ENCODE measurements at regions not wholly inside any gene's neighbourhood (a gene's known extent, or its start where the extent isn't known, plus 50 kb on each side); places are given as distances from the start of the nearest gene placed in this dataset.
"Not testable (repeated sequence)": the region's sequence is repeated elsewhere in the genome, so short reads cannot be mapped to it uniquely, and the experiment has no call there.

DNA sequence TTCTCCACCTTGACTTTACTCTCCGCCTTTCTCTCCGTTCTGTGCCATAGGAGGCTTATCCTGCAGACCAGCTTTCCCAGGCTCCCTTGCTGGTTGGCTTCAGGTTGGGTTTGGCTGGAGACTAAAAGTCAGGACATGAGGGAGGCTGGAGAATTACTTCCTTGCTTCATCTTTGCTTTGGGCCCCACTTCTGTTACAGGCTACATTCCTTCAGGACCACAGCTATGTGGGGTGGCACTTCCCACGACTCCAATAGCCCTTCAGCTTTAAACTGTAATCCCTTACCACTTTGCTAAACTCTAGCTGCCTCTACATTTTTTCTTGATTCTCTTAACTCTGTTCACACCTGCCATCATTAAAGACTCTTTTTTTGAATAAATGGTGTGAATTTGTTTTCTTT, 186.7 kb upstream of the NR4A3 start:
- no peak for DNase-seq

DNA sequence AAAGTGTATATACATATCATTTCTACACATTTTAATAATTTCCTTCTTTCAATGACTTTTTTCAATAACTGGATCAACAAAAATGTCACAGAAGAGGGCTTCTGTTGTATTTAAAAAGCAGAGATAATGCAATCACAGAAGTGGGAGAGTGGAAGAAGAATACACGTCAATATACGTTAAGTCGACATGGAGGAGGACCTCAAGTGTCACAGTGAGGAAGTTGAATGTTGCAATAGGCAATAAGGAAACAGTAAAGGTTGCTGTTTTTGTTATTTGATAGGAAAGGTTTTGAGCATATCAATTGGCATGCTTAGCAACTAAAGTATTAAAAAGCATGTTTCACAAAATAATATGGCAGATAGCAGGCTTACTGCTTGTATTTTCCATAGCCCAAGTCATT, 184.0 kb upstream of the NR4A3 start:
- DNase-seq, result no peak

- no peak for DNase-seq
These were observed 182.7 kb upstream of the NR4A3 start for GRCh38 chr9:99638971-99639370.

GRCh38 chr9:99647604-99648003, 174.1 kb upstream of the NR4A3 start:
- no peak for DNase-seq

DNA sequence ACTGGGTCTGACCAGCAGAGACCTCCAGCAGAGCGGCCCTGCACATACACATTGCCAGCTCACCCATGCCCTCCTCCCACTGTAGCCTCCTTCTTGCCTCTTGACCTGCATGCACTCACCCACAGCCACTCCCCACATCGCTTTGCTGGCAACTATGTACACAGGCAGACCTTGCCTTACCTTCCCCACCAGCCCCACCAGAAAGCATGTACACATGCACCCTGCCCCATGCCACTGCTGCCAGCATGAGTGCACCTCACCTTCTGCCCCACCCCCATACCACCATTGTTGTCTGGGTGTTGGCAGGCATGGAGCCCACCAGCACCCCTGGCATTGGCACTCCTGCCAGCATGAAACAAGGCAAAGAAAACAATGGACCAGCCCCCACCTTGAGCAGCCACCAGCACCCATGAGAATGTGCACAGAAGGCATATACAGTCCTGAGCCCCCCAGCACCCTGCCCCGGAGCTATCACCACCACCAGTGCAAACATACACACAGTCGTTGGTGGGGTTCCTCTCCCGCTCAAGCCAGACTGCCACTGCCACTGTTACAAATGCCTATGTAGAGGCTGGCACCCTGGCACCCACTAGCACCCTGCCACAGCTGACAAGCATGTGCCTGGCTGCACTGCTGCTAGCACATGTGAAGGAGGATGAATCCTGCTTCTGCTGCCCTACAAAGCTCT, 171.4 kb upstream of the NR4A3 start:
- no peak for DNase-seq

GRCh38 chr9:99660191-99660636, 161.5 kb upstream of the NR4A3 start:
- DNase-seq, result no peak

DNA sequence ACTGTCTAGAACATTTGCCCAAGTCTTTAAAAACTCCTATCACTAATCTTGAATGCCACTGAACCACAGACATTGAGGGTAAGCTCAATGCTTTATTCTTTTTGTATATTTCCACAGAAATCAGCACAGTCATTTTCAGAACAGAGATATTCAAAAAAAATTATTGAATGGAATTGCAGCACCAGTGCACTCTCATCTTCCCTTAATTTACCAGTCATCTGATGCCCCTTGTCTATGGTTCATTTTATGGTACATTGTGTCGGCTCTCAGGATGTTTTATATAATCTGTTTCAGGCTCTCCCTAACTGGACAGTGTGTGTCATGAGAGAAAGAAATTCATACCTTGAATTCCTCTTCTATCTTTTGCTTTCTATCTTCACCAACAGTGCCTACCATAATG, 158.4 kb upstream of the NR4A3 start:
- DNase-seq, result no peak

- DNase-seq, result no peak
These were observed 157.8 kb upstream of the NR4A3 start for GRCh38 chr9:99663856-99664255.

DNA sequence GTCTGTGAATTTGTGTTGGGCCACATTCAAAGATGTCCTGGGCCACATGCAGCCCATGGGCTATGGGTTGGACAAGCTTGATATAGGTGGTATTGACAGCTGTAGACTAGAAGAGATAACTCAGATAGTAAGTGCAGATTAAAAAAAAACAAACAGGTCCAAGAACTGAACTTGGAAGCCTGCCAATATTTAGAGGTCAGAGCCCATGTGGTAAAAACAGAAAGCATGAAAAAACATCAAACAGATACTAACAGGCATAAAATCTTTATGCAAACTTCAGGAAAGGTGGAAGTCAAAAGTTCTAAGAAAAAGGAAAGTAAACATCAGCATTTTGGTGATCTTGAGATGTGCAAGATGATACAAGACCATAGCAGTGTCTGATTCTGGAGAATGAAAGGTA, 155.1 kb upstream of the NR4A3 start:
- no peak for DNase-seq

- not testable (repeated sequence) for DNase-seq
These were observed 150.8 kb upstream of the NR4A3 start for GRCh38 chr9:99670886-99671285.

DNA sequence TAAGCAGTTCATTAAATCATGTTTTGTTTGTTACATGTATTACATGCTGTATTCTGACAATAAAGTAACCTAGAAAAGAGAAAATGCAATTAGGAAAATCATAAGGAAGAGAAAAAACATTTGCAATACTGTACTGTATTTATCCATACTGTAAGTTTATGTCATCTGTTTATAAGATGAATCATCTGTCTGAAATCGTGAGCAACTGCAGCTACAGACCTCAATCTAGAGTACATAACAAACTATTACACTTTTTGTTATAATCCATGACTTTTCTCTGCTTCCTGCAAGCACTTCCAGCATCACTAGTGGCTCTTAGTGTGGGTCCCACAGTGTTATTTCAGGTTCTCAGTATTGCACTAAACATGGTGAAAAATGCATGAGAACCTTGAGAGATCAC, 144.4 kb upstream of the NR4A3 start:
- DNase-seq, result no peak

- DNase-seq, result no peak
These were observed 143.1 kb upstream of the NR4A3 start for GRCh38 chr9:99678566-99678965.

GRCh38 chr9:99680191-99680590, 141.5 kb upstream of the NR4A3 start:
- DNase-seq, result no peak

GRCh38 chr9:99681113-99681512, 140.6 kb upstream of the NR4A3 start:
- DNase-seq, result no peak

DNA sequence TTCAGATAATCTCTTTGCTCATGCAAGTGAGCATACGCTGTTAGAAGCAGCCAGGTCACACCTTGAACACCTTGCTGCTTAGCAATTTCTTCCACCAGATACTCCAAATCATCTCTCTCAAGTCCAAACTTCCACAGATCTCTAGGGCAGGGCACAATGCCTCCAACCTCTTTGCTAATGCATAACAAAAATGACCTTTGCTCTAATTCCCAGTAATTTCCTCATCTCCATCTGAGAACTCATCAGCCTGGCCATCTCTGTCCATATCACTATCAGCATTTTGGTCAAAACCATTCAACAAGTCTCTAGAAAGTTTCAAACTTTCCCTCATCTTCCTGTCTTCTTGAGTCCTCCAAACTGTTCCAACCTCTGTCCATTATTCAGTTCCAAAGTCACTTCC, 139.3 kb upstream of the NR4A3 start:
- DNase-seq, result no peak

DNA sequence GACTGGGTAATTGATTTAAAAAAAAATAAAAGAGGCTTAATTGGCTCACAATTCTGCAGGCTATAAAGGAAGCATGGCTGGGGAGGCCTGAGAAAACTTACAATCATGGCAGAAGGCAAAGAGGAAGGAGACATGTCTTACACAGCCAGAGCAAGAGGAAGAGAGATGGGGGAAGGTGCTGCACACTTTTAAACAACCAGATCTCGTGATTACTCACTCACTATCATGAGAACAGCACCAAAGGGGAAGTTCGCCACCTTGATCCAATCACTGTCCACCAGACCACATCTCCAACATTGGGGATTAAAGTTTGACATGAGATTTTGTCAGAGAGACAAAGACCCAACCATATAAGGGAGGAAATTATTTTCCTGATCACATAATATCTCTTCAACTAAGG, 138.8 kb upstream of the NR4A3 start:
- DNase-seq, result no peak

DNA sequence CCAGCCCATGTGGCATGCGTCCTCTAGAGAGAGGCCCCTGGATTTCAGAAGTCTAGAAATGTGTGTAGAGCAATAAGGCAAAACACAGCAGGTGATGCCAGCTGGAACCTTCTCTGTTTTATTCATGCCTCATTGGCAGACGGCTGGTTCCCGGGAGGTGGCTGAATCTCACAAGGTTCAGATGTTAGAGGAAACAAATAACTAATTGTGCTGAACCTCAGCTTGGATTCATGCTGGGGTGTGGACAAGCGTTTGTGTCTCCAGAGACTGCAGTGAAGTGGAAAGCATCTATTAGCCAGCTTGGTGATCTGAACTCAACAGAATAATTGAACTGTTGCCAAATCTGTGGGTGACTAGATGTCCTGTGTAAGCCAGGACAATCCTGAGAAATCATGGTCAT, 131.1 kb upstream of the NR4A3 start:
- DNase-seq, result no peak

DNA sequence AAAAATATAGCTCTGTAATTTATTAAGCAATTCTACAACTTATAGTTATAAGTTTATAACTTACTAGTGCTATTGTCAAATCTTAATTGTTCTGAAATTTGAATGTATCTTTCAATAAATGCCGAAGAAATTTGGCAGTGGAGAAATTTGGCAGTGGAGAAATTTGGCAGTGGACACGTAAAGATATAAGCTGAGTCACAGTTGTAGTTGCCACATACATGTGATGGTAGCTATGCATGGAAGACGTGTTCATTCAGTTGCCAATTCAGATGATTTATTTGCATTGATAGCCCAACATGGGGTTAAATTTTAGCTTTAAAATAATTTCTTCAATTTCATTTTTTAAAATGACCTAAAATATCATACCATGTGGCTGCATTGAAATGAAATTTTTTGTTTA, 127.8 kb upstream of the NR4A3 start:
- no peak for DNase-seq

DNA sequence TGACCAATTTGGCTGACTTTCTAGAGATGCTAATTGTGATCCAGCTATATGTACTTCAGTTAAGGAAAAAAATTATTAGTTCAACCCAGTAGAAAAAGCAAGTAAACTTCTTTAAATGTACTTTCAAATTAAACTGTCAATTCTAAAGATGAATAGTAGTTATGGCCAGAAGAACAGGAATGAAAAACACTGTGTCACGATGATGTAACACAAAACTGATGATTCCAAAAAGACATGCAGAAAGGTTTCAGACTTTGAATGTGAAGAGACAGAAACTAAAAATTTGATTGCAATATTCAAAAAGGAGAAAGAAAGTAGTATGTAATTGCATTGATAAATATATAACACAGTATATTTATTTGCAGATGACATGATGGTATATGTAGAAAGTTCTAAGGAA, 127.3 kb upstream of the NR4A3 start:
- DNase-seq, result no peak

DNA sequence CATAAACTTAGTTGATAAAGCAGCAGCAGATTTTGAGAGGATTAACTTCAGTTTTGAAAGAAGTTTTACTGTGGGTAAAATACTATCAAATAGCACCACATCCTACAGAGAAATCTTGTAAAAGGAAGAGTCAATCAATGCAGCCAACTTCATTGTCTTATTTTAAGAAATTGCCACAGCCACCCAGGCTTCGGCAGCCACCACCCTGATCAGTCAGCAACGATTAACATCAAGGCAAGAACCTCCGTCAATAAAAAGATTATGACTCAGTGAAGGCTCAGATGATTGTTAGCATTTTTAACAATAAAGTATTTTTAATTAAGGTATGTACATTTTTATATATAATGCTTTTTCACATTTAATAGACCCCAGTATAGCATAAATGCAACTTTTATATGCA, 122.3 kb upstream of the NR4A3 start:
- DNase-seq, result no peak

DNA sequence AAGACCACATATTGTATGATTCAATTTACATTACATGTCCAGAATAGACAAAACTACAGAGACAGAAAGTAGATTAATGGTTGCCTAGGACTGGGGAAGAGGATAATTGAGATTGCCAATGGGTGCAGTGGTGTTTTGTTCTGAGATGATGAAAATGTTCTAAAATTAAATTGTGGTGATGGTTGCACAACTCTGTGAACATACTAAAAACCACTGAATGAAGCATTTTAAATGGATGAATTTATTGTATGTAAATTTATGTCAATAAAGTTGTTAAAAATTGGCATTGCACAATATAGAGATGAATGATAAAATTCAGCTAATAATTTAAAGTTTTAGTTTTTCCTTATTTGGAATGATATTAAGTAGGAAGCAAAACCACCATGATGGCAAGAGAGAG, 109.5 kb upstream of the NR4A3 start:
- no peak for DNase-seq

- no peak for DNase-seq
These were observed 107.8 kb upstream of the NR4A3 start for GRCh38 chr9:99713838-99714306.

- DNase-seq, result no peak
These were observed 103.1 kb upstream of the NR4A3 start for GRCh38 chr9:99718631-99719030.

GRCh38 chr9:99720455-99721050, 101.1 kb upstream of the NR4A3 start:
- DNase-seq, result peak; percentile 7

GRCh38 chr9:99721898-99722297, 99.8 kb upstream of the NR4A3 start:
- no peak for DNase-seq

All from CD4-positive, alpha-beta T cell treated with Interleukin-17A for 4 hours (primary cell).